Large intestine (tissue), 3 donors: ENCODE measurements at regions not wholly inside any gene's neighbourhood (a gene's known extent, or its start where the extent isn't known, plus 50 kb on each side); places are given as distances from the start of the nearest gene placed in this dataset.

Experiments
- DNase-seq, 2 donors: peaks; one replicate each; pipeline versions ENCODE4 v3.0.0 to v3.0.0-alpha.2; 2013
- H3K27ac ChIP-seq: one replicate; pipeline ENCODE4 v1.5.1; 2013; ENCODE audit warnings: low read length
- H3K27me3 ChIP-seq: 2 replicates; pipeline ENCODE4 v1.6.1; 2013; ENCODE audit warnings: low read length; ENCODE audit not compliant: control insufficient read depth, insufficient read depth
- H3K36me3 ChIP-seq: 2 replicates; pipeline ENCODE4 v1.6.1; 2013; ENCODE audit warnings: low read length; ENCODE audit not compliant: control insufficient read depth, insufficient read depth
- H3K4me1 ChIP-seq: one replicate; pipeline ENCODE4 v1.6.1; 2013; ENCODE audit warnings: low read length; ENCODE audit not compliant: control insufficient read depth, insufficient read depth
- H3K4me3 ChIP-seq: one replicate; pipeline ENCODE4 v1.5.1; 2013; ENCODE audit warnings: low read length
- H3K9me3 ChIP-seq: one replicate; pipeline ENCODE4 v1.6.1; 2013; ENCODE audit warnings: mild to moderate bottlenecking, low read depth, low read length, moderate library complexity; ENCODE audit not compliant: control insufficient read depth
- WGBS: methylation state at CpG from one replicate; pipeline ENCODE4 v1.1.5; 2013; ENCODE audit warnings: low lambda C conversion rate; ENCODE audit not compliant: insufficient coverage; 5-methylcytosine and 5-hydroxymethylcytosine counted together

DNA sequence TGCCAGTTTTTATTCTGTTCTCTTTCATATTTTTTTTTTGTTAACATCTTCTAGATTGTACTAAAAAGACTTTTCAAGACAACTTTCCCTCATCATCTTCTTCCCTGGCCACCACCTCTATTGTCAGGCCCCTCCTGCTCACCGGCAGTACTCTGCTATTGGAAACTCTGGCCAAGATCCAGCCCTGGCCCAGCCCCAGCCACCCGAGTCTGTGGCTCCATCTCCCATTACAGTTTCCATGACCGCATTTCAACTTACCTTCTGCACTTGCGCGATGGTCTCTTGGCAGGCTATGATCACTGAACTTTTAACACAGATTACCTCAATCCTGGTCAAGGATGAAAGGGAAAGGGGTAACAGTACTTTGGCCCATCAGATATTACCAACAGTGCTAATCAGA, 137.7 kb upstream of the POM121L12 start:
- Histone ChIP-seq H3K27me3 (no peaks in the 10 kb centered on the region), H3K27ac (no peak overlapping the region), H3K4me1 (no peaks in the 10 kb centered on the region), H3K36me3 (no peaks in the 10 kb centered on the region), H3K4me3 (no peak overlapping the region), H3K9me3 (no peaks in the 10 kb centered on the region)
- DNase-seq, result no peak
- WGBS, result no CpG with 5 or more reads among the region's 5 CpGs

DNA sequence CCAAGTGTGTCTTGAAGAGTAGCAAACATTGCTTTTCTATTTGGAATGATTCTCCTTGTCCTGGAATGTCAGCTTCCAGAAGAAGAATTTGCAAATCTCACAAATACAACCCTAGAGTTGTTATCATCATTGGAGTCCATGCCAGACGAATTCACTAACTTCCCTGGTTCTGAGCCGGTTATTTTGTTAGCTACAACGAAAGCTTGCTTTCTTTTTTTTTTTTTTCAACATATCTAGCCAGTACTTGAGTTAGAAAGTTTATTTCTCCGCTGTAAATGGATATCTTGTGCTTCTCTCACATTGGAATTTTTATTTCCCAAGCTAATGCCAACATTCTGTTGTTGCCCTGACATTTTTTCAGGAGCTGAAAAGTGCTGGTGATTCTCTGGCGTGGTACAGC, 138.1 kb upstream of the POM121L12 start:
- Histone ChIP-seq H3K27ac (no peak overlapping the region), H3K9me3 (no peaks in the 10 kb centered on the region), H3K36me3 (no peaks in the 10 kb centered on the region), H3K4me1 (no peaks in the 10 kb centered on the region), H3K4me3 (no peak overlapping the region), H3K27me3 (no peaks in the 10 kb centered on the region)
- no peak for DNase-seq
- WGBS, result 66% methylated on average over 5 of the region's 5 CpGs

DNA sequence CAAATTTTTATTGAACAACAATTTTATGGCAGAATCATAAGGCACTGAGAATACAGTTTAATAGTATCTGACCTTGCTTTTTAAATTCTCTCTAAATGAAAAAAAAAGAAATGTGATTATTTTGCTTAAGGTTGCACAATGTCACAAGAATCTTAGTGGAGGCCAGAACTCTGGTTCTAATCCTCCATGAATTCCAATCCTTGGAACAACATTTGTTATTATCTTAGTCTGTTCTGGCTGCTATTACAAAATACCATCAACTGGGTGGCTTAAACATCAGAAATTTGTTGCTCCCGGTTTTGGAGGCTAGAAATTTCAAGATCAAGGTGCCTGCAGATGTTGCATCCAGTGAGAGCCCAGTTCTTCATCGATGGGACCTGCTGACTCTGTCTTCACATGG, 158.2 kb upstream of the POM121L12 start:
- no peaks in the 10 kb centered on the region for H3K36me3 ChIP-seq
- H3K27me3 ChIP-seq, result no peaks in the 10 kb centered on the region
- no peaks in the 10 kb centered on the region for H3K4me1 ChIP-seq
- no peak overlapping the region for H3K27ac ChIP-seq
- no peaks in the 10 kb centered on the region for H3K9me3 ChIP-seq
- no peak overlapping the region for H3K4me3 ChIP-seq
- no CpG with 5 or more reads among the region's 2 CpGs for WGBS
- no peak for DNase-seq

DNA sequence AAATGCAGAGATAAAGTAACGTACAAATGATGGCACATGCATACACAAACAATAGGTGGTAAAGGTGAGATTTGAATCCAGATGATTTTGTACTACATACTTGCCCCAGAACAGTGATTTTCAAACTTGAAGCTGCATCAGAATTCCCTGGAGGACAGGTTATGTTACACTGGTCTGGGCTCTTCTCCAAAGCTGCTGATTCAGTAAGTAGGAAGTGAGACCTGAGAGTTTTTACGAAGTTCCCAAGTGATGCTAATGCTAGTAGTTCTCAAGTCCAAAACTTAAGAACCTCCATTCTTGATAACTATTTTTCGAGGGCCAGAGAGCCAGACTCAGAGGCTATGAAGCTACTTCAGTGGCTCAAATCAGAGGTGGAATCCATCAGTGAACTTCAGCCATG, 159.0 kb upstream of the POM121L12 start:
- Histone ChIP-seq H3K9me3 (no peaks in the 10 kb centered on the region), H3K27me3 (no peaks in the 10 kb centered on the region)
- no CpG with 5 or more reads among the region's 3 CpGs for WGBS

DNA sequence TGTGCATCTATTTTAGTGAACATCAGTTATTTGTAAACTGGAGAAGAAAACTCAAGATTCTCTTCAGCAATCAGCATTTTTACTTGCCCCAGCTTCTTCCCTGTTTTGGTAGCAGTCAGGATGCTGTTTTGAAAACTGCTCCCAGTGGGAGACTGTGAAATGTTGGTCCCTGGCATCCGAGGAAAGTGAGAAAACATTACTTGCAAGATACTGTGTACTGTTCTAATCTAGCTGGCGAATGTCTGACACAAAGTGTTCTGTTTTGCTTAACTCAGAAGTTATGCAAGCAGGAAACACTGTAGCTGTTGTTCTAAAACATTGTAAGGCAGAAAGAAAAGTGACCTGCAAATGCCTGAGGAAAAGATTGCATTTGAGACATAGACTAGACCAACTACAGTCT, 171.8 kb upstream of the POM121L12 start:
- H3K4me3 ChIP-seq, result no peak overlapping the region
- no peaks in the 10 kb centered on the region for H3K36me3 ChIP-seq
- H3K4me1 ChIP-seq, result no peaks in the 10 kb centered on the region
- no CpG with 5 or more reads among the region's 2 CpGs for WGBS
- H3K9me3 ChIP-seq, result no peaks in the 10 kb centered on the region
- no peak for DNase-seq
- no peaks in the 10 kb centered on the region for H3K27me3 ChIP-seq
- no peak overlapping the region for H3K27ac ChIP-seq

More for the DNA sequence above, 159.0 kb upstream of the POM121L12 start:
- no peak overlapping the region for H3K4me3 ChIP-seq
- H3K4me1 ChIP-seq, result no peaks in the 10 kb centered on the region
- no peak for DNase-seq
- no peaks in the 10 kb centered on the region for H3K36me3 ChIP-seq
- H3K27ac ChIP-seq, result no peak overlapping the region

DNA sequence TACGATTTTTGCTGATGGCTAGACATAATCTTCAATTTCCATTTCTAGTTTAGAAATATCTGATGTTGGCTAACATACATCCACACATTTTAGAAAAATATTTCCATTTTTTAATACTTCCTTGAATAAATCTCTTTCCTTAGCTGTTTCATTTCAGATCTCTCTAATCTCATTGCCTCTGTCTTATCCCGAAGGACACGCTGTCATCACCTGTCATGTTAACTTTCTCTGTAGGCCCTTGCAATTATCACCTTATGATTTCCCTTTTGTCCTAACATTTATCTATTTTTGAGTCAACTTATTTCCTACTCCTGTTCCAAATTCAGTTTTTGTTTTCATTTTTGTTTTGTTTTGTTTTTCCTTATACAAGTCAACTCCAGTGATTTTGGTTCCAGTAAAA, 173.1 kb upstream of the POM121L12 start:
- no peak overlapping the region for H3K27ac ChIP-seq
- no peak overlapping the region for H3K4me3 ChIP-seq
- 80% methylated on average over 2 of the region's 3 CpGs for WGBS
- no peaks in the 10 kb centered on the region for H3K27me3 ChIP-seq
- no peaks in the 10 kb centered on the region for H3K36me3 ChIP-seq
- H3K9me3 ChIP-seq, result no peaks in the 10 kb centered on the region
- no peak for DNase-seq
- no peaks in the 10 kb centered on the region for H3K4me1 ChIP-seq

DNA sequence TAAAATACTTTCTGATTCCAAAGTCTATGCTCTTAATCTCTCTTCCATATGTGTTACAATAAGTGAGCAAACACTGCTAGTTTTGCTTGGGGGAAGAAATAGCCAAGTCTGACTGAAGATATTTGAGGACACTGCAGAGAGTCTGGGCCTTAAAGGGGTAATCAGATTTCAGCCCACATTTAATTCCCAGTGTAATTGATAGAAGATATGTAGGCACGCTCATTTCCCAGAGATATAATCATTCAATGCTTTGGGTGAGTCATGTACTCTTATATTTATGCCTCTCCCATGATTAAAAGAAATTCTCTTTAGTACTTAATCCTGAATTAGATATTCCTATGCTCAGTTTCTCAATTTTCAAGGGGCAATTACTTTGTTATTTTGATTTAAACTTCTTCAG, 178.1 kb upstream of the POM121L12 start:
- Histone ChIP-seq H3K27ac (no peak overlapping the region), H3K4me3 (no peak overlapping the region), H3K9me3 (no peaks in the 10 kb centered on the region), H3K4me1 (no peaks in the 10 kb centered on the region), H3K27me3 (no peaks in the 10 kb centered on the region), H3K36me3 (no peaks in the 10 kb centered on the region)
- no CpG with 5 or more reads among the region's 1 CpG for WGBS
- no peak for DNase-seq

DNA sequence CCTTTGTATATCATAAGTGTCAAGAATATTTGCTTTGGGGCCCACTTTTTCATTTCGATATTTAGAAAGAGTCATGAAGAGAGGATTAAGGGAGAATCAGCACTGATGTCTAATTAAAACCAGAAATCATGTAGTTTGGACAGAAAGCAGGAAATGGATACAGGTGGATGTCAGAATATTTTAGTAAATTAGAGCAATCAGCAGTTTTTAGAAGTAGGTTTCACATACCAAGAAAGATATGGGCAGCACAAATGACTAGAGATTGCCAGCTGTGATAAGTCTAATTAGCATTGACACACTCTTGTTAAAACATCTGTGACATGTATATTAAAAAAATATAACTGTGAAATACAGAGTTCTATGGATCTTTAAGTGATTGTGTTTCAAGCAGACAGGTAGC, 180.8 kb upstream of the POM121L12 start:
- H3K9me3 ChIP-seq, result no peaks in the 10 kb centered on the region
- no peak overlapping the region for H3K4me3 ChIP-seq
- H3K27ac ChIP-seq, result no peak overlapping the region
- WGBS, result no CpG with 5 or more reads among the region's 1 CpG
- no peaks in the 10 kb centered on the region for H3K27me3 ChIP-seq
- no peaks in the 10 kb centered on the region for H3K36me3 ChIP-seq
- H3K4me1 ChIP-seq, result no peaks in the 10 kb centered on the region
- DNase-seq, result no peak

DNA sequence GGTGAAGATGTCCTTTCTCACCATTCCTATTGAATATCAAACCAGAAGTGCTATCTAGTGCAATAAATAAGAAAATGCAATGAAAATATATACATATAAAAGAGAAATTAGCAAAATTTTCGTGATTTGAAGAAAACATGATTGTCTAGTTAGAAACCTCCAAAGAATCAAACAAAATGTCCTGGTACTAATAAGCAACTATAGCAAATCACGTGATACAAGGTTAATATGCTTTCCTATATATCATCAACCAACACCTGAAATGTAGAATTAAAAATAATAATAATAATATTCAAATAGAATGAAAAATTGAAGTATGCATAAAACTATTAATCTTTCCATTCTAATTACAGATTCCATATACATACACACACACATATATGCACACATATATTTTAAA, 183.9 kb upstream of the POM121L12 start:
- Histone ChIP-seq H3K27me3 (no peaks in the 10 kb centered on the region), H3K9me3 (no peaks in the 10 kb centered on the region), H3K4me3 (no peak overlapping the region), H3K36me3 (no peaks in the 10 kb centered on the region), H3K4me1 (no peaks in the 10 kb centered on the region), H3K27ac (no peak overlapping the region)
- no peak for DNase-seq
- 71% methylated on average over 2 of the region's 2 CpGs for WGBS

DNA sequence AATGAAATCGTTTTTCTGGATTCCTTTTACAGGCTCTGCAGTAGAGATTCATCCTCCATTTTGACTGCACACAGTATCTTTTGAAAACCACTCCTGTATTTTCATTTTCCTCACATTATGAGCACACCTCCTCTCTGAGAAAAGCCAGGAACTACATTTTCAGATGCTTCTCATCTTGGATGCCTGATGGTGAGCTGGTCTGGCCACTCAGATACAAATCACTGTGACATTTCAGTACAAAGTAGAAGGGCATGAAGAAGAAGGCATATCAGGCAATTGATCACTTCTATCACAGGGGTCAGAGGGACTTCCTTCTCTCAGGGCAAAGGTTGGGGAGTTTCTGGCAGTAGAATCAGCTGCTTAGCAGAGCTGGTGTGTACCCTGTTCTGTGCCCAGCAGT, 192.0 kb upstream of the POM121L12 start:
- DNase-seq, result no peak
- no peaks in the 10 kb centered on the region for H3K27me3 ChIP-seq
- H3K4me1 ChIP-seq, result no peaks in the 10 kb centered on the region
- no peaks in the 10 kb centered on the region for H3K9me3 ChIP-seq
- no peaks in the 10 kb centered on the region for H3K36me3 ChIP-seq
- H3K27ac ChIP-seq, result no peak overlapping the region
- 14% methylated on average over 1 of the region's 1 CpG for WGBS
- no peak overlapping the region for H3K4me3 ChIP-seq

DNA sequence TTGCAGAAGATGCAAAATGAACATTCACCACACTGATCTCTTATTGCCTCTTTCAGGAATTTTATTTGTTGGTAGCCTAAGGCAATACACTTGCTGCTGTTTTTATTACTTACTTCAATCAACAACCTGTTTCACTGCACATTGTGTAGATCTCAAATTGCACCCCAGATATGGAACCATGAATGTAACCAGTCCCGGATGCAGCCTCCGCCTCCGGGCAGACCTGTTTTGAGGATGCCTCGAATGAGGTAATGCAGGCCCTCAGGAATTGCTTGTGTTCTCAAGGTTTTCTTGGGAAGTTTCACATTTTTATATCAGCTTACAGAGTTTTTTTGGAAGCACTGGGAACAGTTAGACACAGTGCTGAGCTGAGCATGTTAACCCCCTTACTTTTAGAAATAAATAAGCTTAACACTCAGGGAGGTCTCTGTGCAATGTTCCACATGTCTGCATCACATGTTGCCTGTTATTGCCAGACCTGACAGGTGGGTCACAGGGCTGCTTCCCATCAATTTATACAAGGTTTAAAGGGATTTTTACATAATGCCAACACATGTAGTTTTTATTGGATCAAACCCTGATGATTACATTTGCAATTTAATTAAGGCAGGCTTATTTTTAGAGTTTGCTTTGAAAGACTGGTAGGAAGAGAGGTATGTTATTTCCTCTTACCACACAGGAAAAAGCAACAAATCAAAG, 193.1 kb upstream of the POM121L12 start:
- no CpG with 5 or more reads among the region's 4 CpGs for WGBS
- H3K4me1 ChIP-seq, result no peaks in the 10 kb centered on the region
- H3K9me3 ChIP-seq, result no peaks in the 10 kb centered on the region
- no peak for DNase-seq
- no peaks in the 10 kb centered on the region for H3K27me3 ChIP-seq
- no peak overlapping the region for H3K27ac ChIP-seq
- H3K4me3 ChIP-seq, result no peak overlapping the region
- no peaks in the 10 kb centered on the region for H3K36me3 ChIP-seq
